ENCODE measurements at regions not wholly inside any gene's neighbourhood (a gene's known extent, or its start where the extent isn't known, plus 50 kb on each side); places are given as distances from the start of the nearest gene placed in this dataset.

DNA sequence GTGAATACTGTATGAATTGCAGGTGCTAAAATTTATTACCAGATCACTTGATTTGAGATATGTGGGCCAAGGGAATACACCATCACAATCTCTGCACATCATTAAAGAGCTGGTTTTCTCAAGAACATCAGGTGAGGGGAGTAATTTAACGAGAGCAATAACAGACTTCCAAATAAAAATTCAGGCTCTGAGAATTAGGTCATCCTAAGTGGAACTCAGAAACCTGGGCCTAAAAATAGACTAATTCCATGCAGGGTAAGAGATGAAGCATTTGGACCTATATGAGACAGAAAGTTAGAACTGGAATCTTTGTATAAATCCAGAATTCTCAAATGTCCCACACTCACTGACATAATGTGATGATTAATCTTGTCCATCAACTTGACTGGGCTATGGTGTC lies 331.1 kb downstream of the ZNF621 start:
- H3K18ac ChIP-seq (ENCODE audit: insufficient read length, low read depth, low read length), result no peak overlapping the region
- no CpG with 5 or more reads among the region's 1 CpG for whole genome bisulfite sequencing (ENCODE audit: extremely low coverage, insufficient read length, low lambda C conversion rate)
- H3K23me2 ChIP-seq (ENCODE audit: insufficient read length, low read depth, low read length, poor library complexity, severe bottlenecking), result no peaks in the 10 kb centered on the region
- no peaks in the 10 kb centered on the region for H3K27me3 ChIP-seq (ENCODE audit: insufficient read depth, low read length)
- H3K4ac ChIP-seq (ENCODE audit: low read depth, low read length), result no peak overlapping the region
- Mint-ChIP-seq H3K36me3 (ENCODE audit: insufficient read depth in 1 of 3, low read depth in 3 of 3) (no peaks in the 10 kb centered on the region), H3K4me3 (no peak overlapping the region), H3K9me3 (no peaks in the 10 kb centered on the region), H3K4me1 (0 out of 4 replicates have a peak, but pooled peaks cover 0 to 2% of the 10 kb centered on the region in 2 experiments), H3K27ac (no peak overlapping the region), H3K27me3 (ENCODE audit: low read depth) (no peaks in the 10 kb centered on the region)
- no peak overlapping the region for H2BK20ac ChIP-seq (ENCODE audit: low read depth, low read length, poor library complexity, severe bottlenecking)
- H4K8ac ChIP-seq (replicated peaks; ENCODE audit: insufficient read length, low read depth, low read length), result no peak overlapping the region
- H4K5ac ChIP-seq (ENCODE audit: insufficient read length, low read depth, low read length), result no peak overlapping the region
- no peak overlapping the region for H3K27ac ChIP-seq (ENCODE audit: insufficient read length, low read depth, low read length)
- no peak overlapping the region for H3K4me2 ChIP-seq (ENCODE audit: insufficient read depth, insufficient read length, low read length)
- no peak overlapping the region for H3K14ac ChIP-seq (ENCODE audit: insufficient read depth, low read length)
- no peak overlapping the region for H2AFZ ChIP-seq (ENCODE audit: low read length)
- no peak overlapping the region for H2AK5ac ChIP-seq (ENCODE audit: insufficient read length, low read length)
- H3K9ac ChIP-seq (ENCODE audit: extremely low read depth, insufficient read length, low read length), result no peak overlapping the region
- no peak overlapping the region for H3T11ph ChIP-seq (ENCODE audit: low read length)
- H4K91ac ChIP-seq (ENCODE audit: insufficient read length, low read depth, low read length), result no peak overlapping the region
- H2BK5ac ChIP-seq (ENCODE audit: insufficient read length, low read length), result no peak overlapping the region
- H3K79me2 ChIP-seq (ENCODE audit: insufficient read depth, low read length), result 0 out of 2 replicates have a peak, but pooled peaks cover 2% of the 10 kb centered on the region
- no peak overlapping the region for H3K23ac ChIP-seq (ENCODE audit: insufficient read length, low read depth, low read length)
- H2BK12ac ChIP-seq (ENCODE audit: insufficient read length, low read depth, low read length), result no peak overlapping the region
- H2BK120ac ChIP-seq (ENCODE audit: low read depth, low read length, poor library complexity, severe bottlenecking), result no peak overlapping the region
- DNase-seq, result no peak
- no peak overlapping the region for H2BK15ac ChIP-seq (ENCODE audit: low read depth, low read length)
- no peak overlapping the region for H3K56ac ChIP-seq (ENCODE audit: insufficient read length, low read depth, low read length)
- no peaks in the 10 kb centered on the region for H4K20me1 ChIP-seq (ENCODE audit: control insufficient read depth, insufficient read depth, insufficient read length)
- H3K4me1 ChIP-seq (ENCODE audit: insufficient read depth, low read length), result no peaks in the 10 kb centered on the region
- TF ChIP-seq, protein P1, sequence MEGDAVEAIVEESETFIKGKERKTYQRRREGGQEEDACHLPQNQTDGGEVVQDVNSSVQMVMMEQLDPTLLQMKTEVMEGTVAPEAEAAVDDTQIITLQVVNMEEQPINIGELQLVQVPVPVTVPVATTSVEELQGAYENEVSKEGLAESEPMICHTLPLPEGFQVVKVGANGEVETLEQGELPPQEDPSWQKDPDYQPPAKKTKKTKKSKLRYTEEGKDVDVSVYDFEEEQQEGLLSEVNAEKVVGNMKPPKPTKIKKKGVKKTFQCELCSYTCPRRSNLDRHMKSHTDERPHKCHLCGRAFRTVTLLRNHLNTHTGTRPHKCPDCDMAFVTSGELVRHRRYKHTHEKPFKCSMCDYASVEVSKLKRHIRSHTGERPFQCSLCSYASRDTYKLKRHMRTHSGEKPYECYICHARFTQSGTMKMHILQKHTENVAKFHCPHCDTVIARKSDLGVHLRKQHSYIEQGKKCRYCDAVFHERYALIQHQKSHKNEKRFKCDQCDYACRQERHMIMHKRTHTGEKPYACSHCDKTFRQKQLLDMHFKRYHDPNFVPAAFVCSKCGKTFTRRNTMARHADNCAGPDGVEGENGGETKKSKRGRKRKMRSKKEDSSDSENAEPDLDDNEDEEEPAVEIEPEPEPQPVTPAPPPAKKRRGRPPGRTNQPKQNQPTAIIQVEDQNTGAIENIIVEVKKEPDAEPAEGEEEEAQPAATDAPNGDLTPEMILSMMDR (conservative IDR thresholded peaks at IDR 0.05), result no peak
- no peaks in the 10 kb centered on the region for H3K79me1 ChIP-seq (ENCODE audit: insufficient read depth, low read depth, low read length, poor library complexity, severe bottlenecking)
- H3K9me3 ChIP-seq (ENCODE audit: control insufficient read depth, low read depth, low read length), result no peaks in the 10 kb centered on the region

All from H9 (cell line).